ENCODE measurements at regions not wholly inside any gene's neighbourhood (a gene's known extent, or its start where the extent isn't known, plus 50 kb on each side); places are given as distances from the start of the nearest gene placed in this dataset.

GRCh38 chr5:97443740-97444139 lies 260.7 kb upstream of the RIOK2 start:
- TF ChIP-seq CTCF (IDR thresholded peaks at IDR 0.05): no peak
- no peak for ATAC-seq (ENCODE audit: low FRiP score)
- no peak for DNase-seq (ENCODE audit: low spot score)

DNA sequence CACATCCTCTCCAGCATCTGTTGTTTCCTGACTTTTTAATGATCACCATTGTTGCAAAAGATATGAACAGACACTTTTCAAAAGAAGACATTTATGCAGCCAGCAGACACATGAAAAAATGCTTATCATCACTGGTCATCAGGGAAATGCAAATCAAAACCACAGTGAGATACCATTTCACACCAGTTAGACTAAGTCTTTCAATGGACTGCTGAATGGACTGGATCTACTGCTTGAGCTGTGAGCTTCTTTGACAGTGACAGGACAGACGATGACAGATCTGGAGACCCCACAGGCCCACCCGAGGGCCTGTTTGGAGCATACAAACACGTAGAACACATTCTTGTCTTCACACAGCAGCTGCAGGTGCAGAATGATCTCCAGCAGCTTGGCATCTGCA lies 266.1 kb upstream of the RIOK2 start:
- no peak for TF ChIP-seq CTCF (IDR thresholded peaks at IDR 0.05)
- ATAC-seq (ENCODE audit: low FRiP score): no peak
- DNase-seq (ENCODE audit: low spot score): no peak

- TF ChIP-seq CTCF (IDR thresholded peaks at IDR 0.05): no peak
- DNase-seq (ENCODE audit: low spot score) (no peak), ATAC-seq (ENCODE audit: low FRiP score) (no peak)
These were observed 269.6 kb upstream of the RIOK2 start for GRCh38 chr5:97452646-97453045.

GRCh38 chr5:97453263-97453662 lies 270.2 kb upstream of the RIOK2 start:
- ATAC-seq (ENCODE audit: low FRiP score) (no peak), DNase-seq (ENCODE audit: low spot score) (no peak)
- no peak for TF ChIP-seq CTCF (IDR thresholded peaks at IDR 0.05)

GRCh38 chr5:97454015-97454414 lies 271.0 kb upstream of the RIOK2 start:
- DNase-seq (ENCODE audit: low spot score) (no peak), ATAC-seq (ENCODE audit: low FRiP score) (no peak)
- no peak for TF ChIP-seq CTCF (IDR thresholded peaks at IDR 0.05)

- TF ChIP-seq CTCF (IDR thresholded peaks at IDR 0.05): no peak
- ATAC-seq (ENCODE audit: low FRiP score) (no peak), DNase-seq (ENCODE audit: low spot score) (no peak)
These were observed 272.9 kb upstream of the RIOK2 start for GRCh38 chr5:97455996-97456395.

DNA sequence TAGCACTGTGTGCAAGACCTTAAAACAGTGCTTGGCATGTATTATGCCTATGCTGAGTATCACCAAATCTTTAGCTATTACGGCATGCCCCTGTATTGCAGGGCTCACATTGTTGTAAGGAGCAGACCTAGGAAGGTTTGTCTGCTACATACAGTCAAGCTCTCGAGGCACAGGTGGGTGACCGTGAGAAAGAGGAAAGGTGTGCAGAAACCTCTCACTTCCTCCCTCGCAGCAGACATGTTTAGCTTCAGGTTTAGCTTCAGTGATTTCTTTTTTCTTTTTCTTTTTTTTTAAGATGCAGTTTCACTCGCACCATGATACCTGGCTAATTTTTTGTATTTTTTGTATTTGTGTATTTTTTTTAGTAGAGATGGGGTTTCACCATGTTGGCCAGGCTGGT lies 275.8 kb upstream of the RIOK2 start:
- DNase-seq (ENCODE audit: low spot score) (no peak), ATAC-seq (ENCODE audit: low FRiP score) (no peak)
- TF ChIP-seq CTCF (IDR thresholded peaks at IDR 0.05): no peak
